ENCODE measurements at regions not wholly inside any gene's neighbourhood (a gene's known extent, or its start where the extent isn't known, plus 50 kb on each side); places are given as distances from the start of the nearest gene placed in this dataset.

GRCh38 chr1:221809091-221810029 lies 67.5 kb upstream of the DUSP10 start:
- H3K27ac Mint-ChIP-seq: no peak overlapping the region
- DNase-seq (ENCODE audit: extremely low spot score, unreplicated experiment): no peak
- peaks cover 14% of the 10 kb centered on the region for H3K27me3 Mint-ChIP-seq
- TF ChIP-seq CTCF (conservative IDR thresholded peaks at IDR 0.05): no peak
- no peak overlapping the region for H3K4me3 Mint-ChIP-seq
- H3K9me3 Mint-ChIP-seq: no peaks in the 10 kb centered on the region
- H3K36me3 Mint-ChIP-seq: no peaks in the 10 kb centered on the region
- H3K4me1 Mint-ChIP-seq (ENCODE audit: unreplicated experiment): peaks cover 11% of the 10 kb centered on the region

- no peaks in the 10 kb centered on the region for H3K36me3 Mint-ChIP-seq
- H3K4me3 Mint-ChIP-seq: no peak overlapping the region
- TF ChIP-seq CTCF (conservative IDR thresholded peaks at IDR 0.05): no peak
- no peak for DNase-seq (ENCODE audit: extremely low spot score, unreplicated experiment)
- peaks cover 17% of the 10 kb centered on the region for H3K4me1 Mint-ChIP-seq (ENCODE audit: unreplicated experiment)
- peaks cover 8% of the 10 kb centered on the region for H3K27me3 Mint-ChIP-seq
- no peak overlapping the region for H3K27ac Mint-ChIP-seq
- H3K9me3 Mint-ChIP-seq: no peaks in the 10 kb centered on the region
Observed at GRCh38 chr1:221806984-221807383, 65.1 kb upstream of the DUSP10 start.

DNA sequence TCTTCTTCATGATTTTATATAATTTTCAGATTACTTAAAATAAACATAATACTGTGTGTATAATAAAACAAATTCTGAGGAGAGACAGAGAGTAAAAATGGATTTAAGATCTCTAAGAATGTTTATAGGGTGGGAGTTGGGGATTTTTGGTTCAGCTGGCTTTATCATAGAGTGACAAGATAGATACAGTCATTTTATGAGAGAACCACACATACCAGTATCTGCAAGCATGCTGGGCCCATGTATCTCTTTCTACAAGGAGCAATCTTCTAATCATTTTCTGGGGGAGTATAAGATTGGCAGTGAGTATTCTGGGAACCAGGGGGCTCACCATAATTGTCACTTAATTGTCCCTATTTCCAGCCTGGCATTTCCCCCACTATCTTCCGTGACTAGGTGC lies 64.3 kb upstream of the DUSP10 start:
- peaks cover 7% of the 10 kb centered on the region for H3K27me3 Mint-ChIP-seq
- peaks cover 18% of the 10 kb centered on the region for H3K4me1 Mint-ChIP-seq (ENCODE audit: unreplicated experiment)
- no peak overlapping the region for H3K27ac Mint-ChIP-seq
- no peaks in the 10 kb centered on the region for H3K36me3 Mint-ChIP-seq
- TF ChIP-seq CTCF (conservative IDR thresholded peaks at IDR 0.05): no peak
- H3K9me3 Mint-ChIP-seq: no peaks in the 10 kb centered on the region
- H3K4me3 Mint-ChIP-seq: no peak overlapping the region
- no peak for DNase-seq (ENCODE audit: extremely low spot score, unreplicated experiment)

DNA sequence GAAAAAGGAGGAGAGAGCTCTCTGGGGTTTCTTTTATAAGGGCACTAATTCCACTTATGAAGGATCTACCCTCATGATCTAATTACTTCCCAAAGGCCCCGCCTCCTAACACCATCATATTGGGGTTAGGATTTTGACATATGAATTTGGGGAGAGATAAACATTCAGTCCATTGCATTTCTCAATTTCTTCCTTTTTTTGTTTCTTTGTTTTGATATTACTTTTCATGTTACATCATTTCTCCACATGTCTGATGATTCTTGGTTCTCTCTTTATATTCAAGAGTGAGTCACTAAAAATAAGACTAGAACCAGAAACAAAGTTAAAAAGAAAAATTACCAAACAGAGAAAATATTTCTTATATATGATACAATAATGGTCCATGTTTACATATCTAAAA lies 63.2 kb upstream of the DUSP10 start:
- H3K4me1 Mint-ChIP-seq (ENCODE audit: unreplicated experiment): peaks cover 7% of the 10 kb centered on the region

DNA sequence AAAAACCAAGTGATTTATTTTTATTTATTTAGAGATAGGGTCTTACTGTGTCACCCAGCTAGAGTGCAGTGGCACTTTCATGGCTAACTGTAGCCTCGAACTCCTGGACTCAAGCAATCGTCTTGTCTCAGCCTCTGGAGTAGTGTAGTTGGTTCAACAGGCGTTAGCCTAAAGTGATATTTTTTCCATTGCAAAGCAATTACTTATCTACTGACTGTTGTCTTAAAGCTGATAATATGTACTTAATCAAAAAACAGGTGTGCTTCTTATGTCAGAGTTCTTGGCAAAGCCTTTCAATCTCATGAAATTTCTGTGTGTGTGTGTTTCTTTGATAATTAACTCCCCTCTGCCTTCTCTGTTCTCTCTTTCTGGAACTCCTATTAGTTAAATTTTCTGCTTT lies 62.4 kb upstream of the DUSP10 start:
- Mint-ChIP-seq H3K27me3 (no peaks in the 10 kb centered on the region), H3K9me3 (no peaks in the 10 kb centered on the region), H3K4me3 (no peak overlapping the region), H3K27ac (no peak overlapping the region), H3K36me3 (no peaks in the 10 kb centered on the region), H3K4me1 (ENCODE audit: unreplicated experiment) (peaks cover 6% of the 10 kb centered on the region)
- DNase-seq (ENCODE audit: extremely low spot score, unreplicated experiment): no peak
- TF ChIP-seq CTCF (conservative IDR thresholded peaks at IDR 0.05): no peak

More for the DNA sequence above, 63.2 kb upstream of the DUSP10 start:
- TF ChIP-seq CTCF (conservative IDR thresholded peaks at IDR 0.05): no peak
- H3K27ac Mint-ChIP-seq: no peak overlapping the region
- H3K27me3 Mint-ChIP-seq: peaks cover under 1% of the 10 kb centered on the region
- H3K9me3 Mint-ChIP-seq: no peaks in the 10 kb centered on the region
- no peak for DNase-seq (ENCODE audit: extremely low spot score, unreplicated experiment)
- no peak overlapping the region for H3K4me3 Mint-ChIP-seq
- no peaks in the 10 kb centered on the region for H3K36me3 Mint-ChIP-seq
